Omental fat pad (tissue), 3 donors: ENCODE measurements at regions not wholly inside any gene's neighbourhood (a gene's known extent, or its start where the extent isn't known, plus 50 kb on each side); places are given as distances from the start of the nearest gene placed in this dataset.

ENCODE experiments used
- ATAC-seq: fragments of 150-250 bp; one replicate; pipeline ENCODE4 v1.9.1; 2016; ENCODE audit warnings: mild to moderate bottlenecking, moderate library complexity; ENCODE audit not compliant: low FRiP score
- DNase-seq: peaks from one replicate; pipeline ENCODE4 v3.0.0-alpha.2; 2019; ENCODE audit warnings: low spot score
- TF ChIP-seq, protein P1 (sequence below), 3 donors: fragments of 450-650 bp; IDR thresholded peaks; one replicate each; pipeline ENCODE4 v1.5.1; 2016 to 2017; ENCODE audit warnings: antibody characterized with exemption in 3 of 3, mild to moderate bottlenecking in 3 of 3, moderate library complexity in 2 of 3

- ATAC-seq: no peak
- TF ChIP-seq, protein P1, sequence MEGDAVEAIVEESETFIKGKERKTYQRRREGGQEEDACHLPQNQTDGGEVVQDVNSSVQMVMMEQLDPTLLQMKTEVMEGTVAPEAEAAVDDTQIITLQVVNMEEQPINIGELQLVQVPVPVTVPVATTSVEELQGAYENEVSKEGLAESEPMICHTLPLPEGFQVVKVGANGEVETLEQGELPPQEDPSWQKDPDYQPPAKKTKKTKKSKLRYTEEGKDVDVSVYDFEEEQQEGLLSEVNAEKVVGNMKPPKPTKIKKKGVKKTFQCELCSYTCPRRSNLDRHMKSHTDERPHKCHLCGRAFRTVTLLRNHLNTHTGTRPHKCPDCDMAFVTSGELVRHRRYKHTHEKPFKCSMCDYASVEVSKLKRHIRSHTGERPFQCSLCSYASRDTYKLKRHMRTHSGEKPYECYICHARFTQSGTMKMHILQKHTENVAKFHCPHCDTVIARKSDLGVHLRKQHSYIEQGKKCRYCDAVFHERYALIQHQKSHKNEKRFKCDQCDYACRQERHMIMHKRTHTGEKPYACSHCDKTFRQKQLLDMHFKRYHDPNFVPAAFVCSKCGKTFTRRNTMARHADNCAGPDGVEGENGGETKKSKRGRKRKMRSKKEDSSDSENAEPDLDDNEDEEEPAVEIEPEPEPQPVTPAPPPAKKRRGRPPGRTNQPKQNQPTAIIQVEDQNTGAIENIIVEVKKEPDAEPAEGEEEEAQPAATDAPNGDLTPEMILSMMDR (IDR thresholded peaks at IDR 0.05): no peak
Observed at GRCh38 chr5:51475628-51476027, 92.4 kb downstream of the ISL1 start.

GRCh38 chr5:51476431-51476830, 93.2 kb downstream of the ISL1 start:
- DNase-seq (no peak), ATAC-seq (no peak)
- TF ChIP-seq, protein P1 (IDR thresholded peaks at IDR 0.05): no peak

More at GRCh38 chr5:51475628-51476027, 92.4 kb downstream of the ISL1 start:
- DNase-seq: no peak

DNA sequence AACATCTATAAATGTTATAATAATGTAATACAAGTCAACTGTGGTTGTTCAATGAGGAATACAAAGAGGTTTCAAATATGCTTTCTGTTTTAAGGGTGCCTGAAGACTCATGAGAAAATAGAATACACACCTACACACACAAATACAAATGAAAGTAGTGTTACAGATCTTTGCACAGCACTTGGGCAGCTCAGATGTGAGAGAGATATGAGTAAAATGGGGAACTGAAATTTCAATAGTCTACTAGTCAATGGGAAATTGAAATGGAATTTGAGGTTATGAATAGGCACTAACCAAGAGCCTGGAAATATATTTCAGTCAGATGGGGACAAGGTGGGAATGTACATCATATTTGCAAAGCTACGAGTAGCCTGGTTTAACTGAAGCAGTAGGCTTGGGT, 96.6 kb downstream of the ISL1 start:
- ATAC-seq (no peak), DNase-seq (no peak)
- TF ChIP-seq, protein P1 (IDR thresholded peaks at IDR 0.05): no peak

DNA sequence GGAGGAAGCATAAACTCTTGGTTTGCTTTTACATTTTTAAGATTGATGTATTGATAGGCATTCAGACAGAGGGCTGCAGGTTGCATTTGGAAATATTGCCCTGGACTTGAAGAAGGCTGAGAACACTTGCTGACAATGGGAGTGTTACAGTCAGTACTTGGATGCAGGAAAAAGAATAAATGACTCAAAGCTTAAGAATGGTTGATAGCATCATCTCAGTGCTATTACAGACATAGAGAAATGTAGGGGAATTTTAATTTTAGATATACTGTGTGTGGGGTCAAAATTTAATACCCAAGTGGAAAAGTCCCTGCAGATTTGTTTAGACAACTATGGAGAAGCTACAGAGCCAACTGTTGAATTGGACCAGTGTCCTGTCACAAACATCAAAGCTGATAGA, 101.1 kb downstream of the ISL1 start:
- DNase-seq (no peak), ATAC-seq (no peak)
- TF ChIP-seq, protein P1 (IDR thresholded peaks at IDR 0.05): no peak

GRCh38 chr5:51486158-51486557, 102.9 kb downstream of the ISL1 start:
- ATAC-seq (no peak), DNase-seq (no peak)
- TF ChIP-seq, protein P1 (IDR thresholded peaks at IDR 0.05): no peak

- DNase-seq (no peak), ATAC-seq (no peak)
- TF ChIP-seq, protein P1 (IDR thresholded peaks at IDR 0.05): no peak
Observed at GRCh38 chr5:51487952-51488351, 104.7 kb downstream of the ISL1 start.

DNA sequence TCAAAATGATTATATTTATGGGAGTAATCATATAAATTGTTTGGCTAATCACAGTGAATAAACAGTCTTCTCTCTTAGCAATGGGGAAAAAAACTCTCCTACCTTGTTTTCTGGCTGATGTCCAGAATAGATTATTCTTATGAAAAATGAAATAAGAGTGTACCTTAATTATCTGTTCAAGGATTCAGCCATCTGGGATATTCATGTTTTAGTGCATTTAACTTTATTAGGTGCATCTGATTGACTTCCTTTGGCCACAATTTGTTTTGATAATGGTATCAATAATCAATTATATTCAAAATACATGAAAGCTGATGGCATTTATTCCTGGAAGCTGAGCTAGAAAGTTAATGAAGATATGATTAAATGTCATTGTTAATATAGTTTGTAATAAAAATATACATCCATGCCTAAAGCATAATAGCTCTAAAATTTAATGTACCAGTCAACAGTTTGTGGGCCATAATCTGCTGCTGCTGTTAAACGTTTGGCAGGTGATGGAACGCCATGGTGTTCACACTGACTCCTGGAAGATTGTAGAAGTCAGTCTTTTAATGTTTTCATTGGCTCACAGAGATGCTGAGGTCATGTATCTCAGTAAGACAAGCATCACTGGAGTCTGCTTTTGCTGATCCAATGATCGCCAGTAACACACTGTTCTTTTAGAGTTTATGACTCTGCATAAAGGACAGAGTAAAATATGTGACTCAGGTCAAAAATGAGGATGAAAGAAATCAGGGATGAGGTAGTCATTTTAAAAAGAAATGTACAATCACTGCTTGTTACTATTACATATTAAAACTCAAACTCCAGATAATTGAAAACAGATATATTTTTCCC, 105.8 kb downstream of the ISL1 start:
- no peak for ATAC-seq
- TF ChIP-seq, protein P1 (IDR thresholded peaks at IDR 0.05): no peak
- DNase-seq: no peak
